ENCODE measurements at regions not wholly inside any gene's neighbourhood (a gene's known extent, or its start where the extent isn't known, plus 50 kb on each side); places are given as distances from the start of the nearest gene placed in this dataset.

DNA sequence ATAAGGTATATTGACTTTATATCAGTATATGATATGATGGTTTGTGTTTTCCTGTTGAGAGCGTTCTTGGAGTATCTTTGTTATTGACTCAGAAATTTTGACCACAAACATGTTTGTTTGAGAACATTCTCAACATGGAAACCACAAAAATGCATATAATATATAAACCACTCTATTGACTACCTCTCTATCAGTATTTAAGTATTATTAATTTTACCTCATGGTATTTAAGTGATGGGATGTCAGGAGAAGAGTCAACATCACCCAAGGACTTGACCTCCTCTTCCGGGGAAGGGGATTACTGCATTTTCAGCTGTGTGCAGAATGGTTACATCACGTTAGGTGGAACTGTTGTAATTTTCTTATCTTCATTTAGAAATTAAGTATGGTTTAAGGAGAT, 54.3 kb upstream of the PUDP start:
- DNase-seq: no peak
- Mint-ChIP-seq H3K27ac (ENCODE audit: unreplicated experiment) (no peak overlapping the region), H3K36me3 (ENCODE audit: insufficient read depth, unreplicated experiment) (peaks cover under 1% of the 10 kb centered on the region), H3K4me1 (ENCODE audit: low read depth, unreplicated experiment) (no peaks in the 10 kb centered on the region), H3K27me3 (ENCODE audit: unreplicated experiment) (no peaks in the 10 kb centered on the region), H3K4me3 (ENCODE audit: low read depth, unreplicated experiment) (no peak overlapping the region), H3K9me3 (ENCODE audit: low read depth, unreplicated experiment) (no peaks in the 10 kb centered on the region)
- no TSS peak for BruUV-seq (replicated peaks)
- CTCF ChIA-PET: no interaction called here
- TF ChIP-seq, protein P1, sequence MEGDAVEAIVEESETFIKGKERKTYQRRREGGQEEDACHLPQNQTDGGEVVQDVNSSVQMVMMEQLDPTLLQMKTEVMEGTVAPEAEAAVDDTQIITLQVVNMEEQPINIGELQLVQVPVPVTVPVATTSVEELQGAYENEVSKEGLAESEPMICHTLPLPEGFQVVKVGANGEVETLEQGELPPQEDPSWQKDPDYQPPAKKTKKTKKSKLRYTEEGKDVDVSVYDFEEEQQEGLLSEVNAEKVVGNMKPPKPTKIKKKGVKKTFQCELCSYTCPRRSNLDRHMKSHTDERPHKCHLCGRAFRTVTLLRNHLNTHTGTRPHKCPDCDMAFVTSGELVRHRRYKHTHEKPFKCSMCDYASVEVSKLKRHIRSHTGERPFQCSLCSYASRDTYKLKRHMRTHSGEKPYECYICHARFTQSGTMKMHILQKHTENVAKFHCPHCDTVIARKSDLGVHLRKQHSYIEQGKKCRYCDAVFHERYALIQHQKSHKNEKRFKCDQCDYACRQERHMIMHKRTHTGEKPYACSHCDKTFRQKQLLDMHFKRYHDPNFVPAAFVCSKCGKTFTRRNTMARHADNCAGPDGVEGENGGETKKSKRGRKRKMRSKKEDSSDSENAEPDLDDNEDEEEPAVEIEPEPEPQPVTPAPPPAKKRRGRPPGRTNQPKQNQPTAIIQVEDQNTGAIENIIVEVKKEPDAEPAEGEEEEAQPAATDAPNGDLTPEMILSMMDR (IDR thresholded peaks at IDR 0.05; ENCODE audit: unreplicated experiment): no peak
- intact Hi-C loops (cut with micrococcal nuclease; ENCODE audit: unreplicated experiment): no loop called here

DNA sequence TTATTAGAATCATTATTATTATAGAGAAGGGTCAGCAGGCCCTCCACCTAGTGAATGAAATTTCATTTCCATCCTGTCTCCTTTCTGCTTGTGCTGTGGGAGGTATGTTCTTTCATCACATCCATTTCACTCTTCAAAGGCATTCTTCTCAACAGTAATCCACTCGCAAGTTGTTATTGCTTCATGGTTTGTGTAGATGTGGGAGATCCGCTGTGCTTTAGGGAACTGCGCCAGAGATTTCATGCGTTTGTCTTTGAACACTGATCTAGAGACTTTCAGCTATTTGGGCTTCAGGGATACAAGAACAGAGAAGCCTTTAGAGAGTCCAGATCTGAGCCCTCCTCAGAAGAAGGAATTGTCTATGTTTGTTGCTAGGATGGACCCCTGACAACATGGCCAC, 53.5 kb upstream of the PUDP start:
- no peaks in the 10 kb centered on the region for H3K9me3 Mint-ChIP-seq (ENCODE audit: low read depth, unreplicated experiment)
- no TSS peak for BruUV-seq (replicated peaks)
- peaks cover 6% of the 10 kb centered on the region for H3K36me3 Mint-ChIP-seq (ENCODE audit: insufficient read depth, unreplicated experiment)

GRCh38 chrX:7198499-7198898, 50.5 kb upstream of the PUDP start:
- Mint-ChIP-seq H3K4me1 (ENCODE audit: low read depth, unreplicated experiment) (no peaks in the 10 kb centered on the region), H3K36me3 (ENCODE audit: insufficient read depth, unreplicated experiment) (peaks cover 6% of the 10 kb centered on the region), H3K9me3 (ENCODE audit: low read depth, unreplicated experiment) (no peaks in the 10 kb centered on the region), H3K27ac (ENCODE audit: unreplicated experiment) (no peak overlapping the region), H3K27me3 (ENCODE audit: unreplicated experiment) (no peaks in the 10 kb centered on the region), H3K4me3 (ENCODE audit: low read depth, unreplicated experiment) (no peak overlapping the region)
- BruUV-seq (replicated peaks): no TSS peak
- DNase-seq: no peak
- CTCF ChIA-PET: no interaction called here
- TF ChIP-seq, protein P1 (IDR thresholded peaks at IDR 0.05; ENCODE audit: unreplicated experiment): no peak
- intact Hi-C loops (cut with micrococcal nuclease; ENCODE audit: unreplicated experiment): no loop called here

More for the DNA sequence above, 53.5 kb upstream of the PUDP start:
- CTCF ChIA-PET: no interaction called here
- intact Hi-C loops (cut with micrococcal nuclease; ENCODE audit: unreplicated experiment): no loop called here
- DNase-seq: no peak
- TF ChIP-seq, protein P1 (IDR thresholded peaks at IDR 0.05; ENCODE audit: unreplicated experiment): no peak
- Mint-ChIP-seq H3K27ac (ENCODE audit: unreplicated experiment) (no peak overlapping the region), H3K4me1 (ENCODE audit: low read depth, unreplicated experiment) (no peaks in the 10 kb centered on the region), H3K27me3 (ENCODE audit: unreplicated experiment) (no peaks in the 10 kb centered on the region), H3K4me3 (ENCODE audit: low read depth, unreplicated experiment) (no peak overlapping the region)
